Smooth muscle cell (in vitro differentiated cells): ENCODE measurements at regions not wholly inside any gene's neighbourhood (a gene's known extent, or its start where the extent isn't known, plus 50 kb on each side); places are given as distances from the start of the nearest gene placed in this dataset.

Source experiments
- DNase-seq: peaks from one replicate; lab custom pipeline; 2025; ENCODE audit not compliant: unreplicated experiment; lab: John Stamatoyannopoulos, UW
- H2AFZ ChIP-seq: fragments of 200-600 bp; sonication (generic); 2 replicates; pipeline ENCODE4 v1.6.0; 2016; ENCODE audit warnings: antibody characterized with exemption, low read depth, mild to moderate bottlenecking
- H3F3A ChIP-seq: fragments of 200-600 bp; sonication (generic); 2 replicates; pipeline ENCODE4 v1.6.0; 2017; ENCODE audit warnings: antibody characterized with exemption, low read depth
- H3K27ac ChIP-seq: fragments of 200-600 bp; sonication (generic); 2 replicates; pipeline ENCODE4 v1.5.1; 2016; ENCODE audit warnings: low read depth, mild to moderate bottlenecking
- H3K27me3 ChIP-seq: fragments of 200-600 bp; sonication (generic); 2 replicates; pipeline ENCODE4 v1.6.1; 2016; ENCODE audit warnings: low read depth, mild to moderate bottlenecking
- H3K36me3 ChIP-seq: fragments of 200-600 bp; sonication (generic); 2 replicates; pipeline ENCODE4 v1.5.1; 2016; ENCODE audit warnings: low read depth
- H3K4me1 ChIP-seq: fragments of 200-600 bp; sonication (generic); 2 replicates; pipeline ENCODE4 v1.5.1; 2016; ENCODE audit warnings: low read depth
- H3K4me2 ChIP-seq: fragments of 200-600 bp; sonication (generic); 2 replicates; pipeline ENCODE4 v1.6.0; 2016; ENCODE audit warnings: mild to moderate bottlenecking
- H3K4me3 ChIP-seq: fragments of 200-600 bp; sonication (generic); 2 replicates; pipeline ENCODE4 v1.5.1; 2016; ENCODE audit warnings: mild to moderate bottlenecking
- H3K79me2 ChIP-seq: fragments of 200-600 bp; sonication (generic); 2 replicates; pipeline ENCODE4 v1.6.0; 2016; ENCODE audit warnings: low read depth, mild to moderate bottlenecking
- H3K9ac ChIP-seq: fragments of 200-600 bp; sonication (generic); 2 replicates; pipeline ENCODE4 v1.6.0; 2016; ENCODE audit warnings: low read depth
- H3K9me3 ChIP-seq: fragments of 200-600 bp; sonication (generic); replicated peaks from 2 replicates; pipeline ENCODE4 v1.5.1; 2016; ENCODE audit warnings: low read depth
- H4K20me1 ChIP-seq: fragments of 200-600 bp; sonication (generic); 2 replicates; pipeline ENCODE4 v1.6.0; 2016; ENCODE audit warnings: low read depth
- WGBS: methylation state at CpG from one replicate; pipeline ENCODE4 v1.1.7; 2016; ENCODE audit warnings: low lambda C conversion rate; 5-methylcytosine and 5-hydroxymethylcytosine counted together
- TF ChIP-seq, protein P1 (sequence below): fragments of 200-600 bp; sonication (generic); IDR thresholded peaks from 2 replicates; pipeline ENCODE4 v1.5.1; 2017; ENCODE audit warnings: borderline replicate concordance, mild to moderate bottlenecking, antibody characterized with exemption; ENCODE audit not compliant: insufficient read depth, poor library complexity, severe bottlenecking

DNA sequence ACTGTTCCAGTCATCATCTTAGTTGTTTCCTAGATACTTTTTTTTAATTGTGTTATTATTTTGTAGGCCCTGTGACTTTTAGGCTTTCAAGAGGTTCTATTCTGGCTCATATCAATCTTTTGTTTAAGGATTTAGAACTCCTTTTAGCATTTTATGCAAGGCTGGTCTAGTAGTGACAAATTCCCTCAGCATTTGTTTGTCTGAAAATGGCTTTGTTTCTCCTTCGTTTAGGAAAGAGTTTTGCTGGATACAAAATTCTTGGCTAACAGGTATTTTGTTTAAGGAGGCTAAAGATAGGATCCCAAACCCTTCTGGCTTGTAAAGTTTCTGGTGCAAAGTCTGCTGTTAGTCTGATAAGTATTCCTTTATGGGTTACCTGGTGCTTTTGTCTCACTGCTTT is 116.6 kb upstream of the SLC66A3 start:
- H3K79me2 ChIP-seq = no peaks in the 10 kb centered on the region
- H3K36me3 ChIP-seq = no peaks in the 10 kb centered on the region
- H3K9ac ChIP-seq = no peak overlapping the region
- H3K27ac ChIP-seq = no peak overlapping the region
- no peaks in the 10 kb centered on the region for H4K20me1 ChIP-seq
- H3K4me1 ChIP-seq = no peaks in the 10 kb centered on the region
- H3K4me3 ChIP-seq = no peak overlapping the region
- H2AFZ ChIP-seq = no peak overlapping the region
- no peaks in the 10 kb centered on the region for H3K27me3 ChIP-seq
- no peak overlapping the region for H3K4me2 ChIP-seq
- H3K9me3 ChIP-seq = peaks cover 3% of the 10 kb centered on the region
- DNase-seq = no peak
- 97% methylated on average over 1 of the region's 1 CpG for WGBS
- TF ChIP-seq, protein P1, sequence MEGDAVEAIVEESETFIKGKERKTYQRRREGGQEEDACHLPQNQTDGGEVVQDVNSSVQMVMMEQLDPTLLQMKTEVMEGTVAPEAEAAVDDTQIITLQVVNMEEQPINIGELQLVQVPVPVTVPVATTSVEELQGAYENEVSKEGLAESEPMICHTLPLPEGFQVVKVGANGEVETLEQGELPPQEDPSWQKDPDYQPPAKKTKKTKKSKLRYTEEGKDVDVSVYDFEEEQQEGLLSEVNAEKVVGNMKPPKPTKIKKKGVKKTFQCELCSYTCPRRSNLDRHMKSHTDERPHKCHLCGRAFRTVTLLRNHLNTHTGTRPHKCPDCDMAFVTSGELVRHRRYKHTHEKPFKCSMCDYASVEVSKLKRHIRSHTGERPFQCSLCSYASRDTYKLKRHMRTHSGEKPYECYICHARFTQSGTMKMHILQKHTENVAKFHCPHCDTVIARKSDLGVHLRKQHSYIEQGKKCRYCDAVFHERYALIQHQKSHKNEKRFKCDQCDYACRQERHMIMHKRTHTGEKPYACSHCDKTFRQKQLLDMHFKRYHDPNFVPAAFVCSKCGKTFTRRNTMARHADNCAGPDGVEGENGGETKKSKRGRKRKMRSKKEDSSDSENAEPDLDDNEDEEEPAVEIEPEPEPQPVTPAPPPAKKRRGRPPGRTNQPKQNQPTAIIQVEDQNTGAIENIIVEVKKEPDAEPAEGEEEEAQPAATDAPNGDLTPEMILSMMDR = no peak
- no peaks in the 10 kb centered on the region for H3F3A ChIP-seq

DNA sequence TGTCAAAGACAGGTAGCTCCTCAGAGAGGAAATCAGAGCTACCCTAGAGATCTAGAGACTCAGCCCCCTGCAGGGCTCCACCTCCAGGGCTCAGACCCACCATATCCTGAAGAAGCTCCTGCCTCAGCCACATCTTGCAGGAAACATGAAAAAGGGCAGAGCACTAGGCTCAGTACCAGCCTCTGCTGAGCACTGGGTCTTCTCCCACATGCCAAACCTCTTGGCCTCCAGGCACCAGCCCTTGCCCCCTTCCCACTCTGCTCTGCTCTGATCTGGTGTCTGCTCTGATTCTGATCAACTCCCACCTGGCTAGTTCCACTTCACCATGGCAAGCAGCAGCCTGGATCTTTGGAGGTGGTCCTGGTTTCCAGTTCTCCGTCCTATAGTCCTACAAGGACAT is 114.3 kb upstream of the SLC66A3 start:
- H3K9ac ChIP-seq = no peak overlapping the region
- H3K9me3 ChIP-seq = peaks cover 3% of the 10 kb centered on the region
- H3K4me3 ChIP-seq = no peak overlapping the region
- H3K4me2 ChIP-seq = no peak overlapping the region
- WGBS = 87% methylated on average over 1 of the region's 1 CpG
- no peaks in the 10 kb centered on the region for H3F3A ChIP-seq
- no peaks in the 10 kb centered on the region for H4K20me1 ChIP-seq
- no peak overlapping the region for H2AFZ ChIP-seq
- H3K27me3 ChIP-seq = no peaks in the 10 kb centered on the region
- no peak for DNase-seq
- no peak overlapping the region for H3K27ac ChIP-seq
- TF ChIP-seq, protein P1 = no peak
- no peaks in the 10 kb centered on the region for H3K79me2 ChIP-seq
- H3K4me1 ChIP-seq = no peaks in the 10 kb centered on the region
- H3K36me3 ChIP-seq = no peaks in the 10 kb centered on the region

DNA sequence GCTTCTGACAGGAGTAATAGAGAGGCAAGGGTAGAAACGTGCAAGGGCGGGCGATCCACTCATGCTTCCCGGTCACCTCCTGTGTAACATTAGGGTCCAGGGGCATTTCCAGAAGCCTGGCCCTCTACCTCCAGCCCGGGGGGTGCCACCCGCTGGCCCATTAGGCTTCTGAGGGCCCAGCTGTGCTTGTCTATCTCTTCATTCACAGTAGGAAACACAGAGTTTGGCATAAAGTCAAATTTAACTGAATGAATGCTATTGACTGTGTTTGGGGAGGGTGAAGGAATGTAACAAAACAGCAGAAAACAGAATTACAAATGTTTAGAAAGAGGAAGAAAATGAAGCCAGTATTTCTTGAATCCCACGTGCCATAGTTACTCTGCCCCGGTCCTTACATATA is 112.4 kb upstream of the SLC66A3 start:
- H3K79me2 ChIP-seq = no peaks in the 10 kb centered on the region
- no peak overlapping the region for H3K27ac ChIP-seq
- H3K4me2 ChIP-seq = no peak overlapping the region
- 94% methylated on average over 8 of the region's 8 CpGs for whole genome bisulfite sequencing
- TF ChIP-seq, protein P1 = no peak
- H2AFZ ChIP-seq = no peak overlapping the region
- H3K9ac ChIP-seq = no peak overlapping the region
- no peak overlapping the region for H3K4me3 ChIP-seq
- no peaks in the 10 kb centered on the region for H4K20me1 ChIP-seq
- peaks cover 2% of the 10 kb centered on the region for H3K9me3 ChIP-seq
- DNase-seq = no peak
- no peaks in the 10 kb centered on the region for H3K4me1 ChIP-seq
- no peaks in the 10 kb centered on the region for H3F3A ChIP-seq
- no peaks in the 10 kb centered on the region for H3K27me3 ChIP-seq
- no peaks in the 10 kb centered on the region for H3K36me3 ChIP-seq

DNA sequence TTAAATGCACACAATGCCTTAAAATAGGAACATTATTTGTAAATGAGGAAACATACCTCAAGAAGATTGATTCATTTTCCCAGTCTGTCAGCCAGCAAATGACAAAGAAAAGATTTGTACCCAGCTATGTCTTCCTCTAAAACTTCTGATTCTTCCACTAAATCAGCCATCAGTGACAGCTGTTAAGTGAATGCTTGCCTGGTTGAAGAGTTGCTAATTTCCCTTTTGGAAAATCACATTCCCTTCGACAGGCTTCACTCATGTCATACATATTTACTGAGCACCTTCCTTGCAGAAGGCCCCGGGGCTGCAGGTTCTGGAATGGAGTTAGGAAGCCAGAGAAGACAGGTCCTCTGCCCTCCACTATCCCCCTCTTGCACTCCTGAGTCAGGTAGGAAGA is 112.0 kb upstream of the SLC66A3 start:
- H3K9me3 ChIP-seq = no peaks in the 10 kb centered on the region
- WGBS = 76% methylated on average over 2 of the region's 2 CpGs
- no peak overlapping the region for H3K4me2 ChIP-seq
- no peaks in the 10 kb centered on the region for H3K4me1 ChIP-seq
- no peak overlapping the region for H3K9ac ChIP-seq
- H3K36me3 ChIP-seq = no peaks in the 10 kb centered on the region
- TF ChIP-seq, protein P1 = no peak
- no peak overlapping the region for H3K4me3 ChIP-seq
- H2AFZ ChIP-seq = no peak overlapping the region
- H3F3A ChIP-seq = no peaks in the 10 kb centered on the region
- H3K79me2 ChIP-seq = no peaks in the 10 kb centered on the region
- no peaks in the 10 kb centered on the region for H4K20me1 ChIP-seq
- no peaks in the 10 kb centered on the region for H3K27me3 ChIP-seq
- no peak overlapping the region for H3K27ac ChIP-seq
- no peak for DNase-seq
